Retinal pigment epithelial cell (primary cell): ENCODE measurements at regions not wholly inside any gene's neighbourhood (a gene's known extent, or its start where the extent isn't known, plus 50 kb on each side); places are given as distances from the start of the nearest gene placed in this dataset.

ENCODE experiments used
- DNase-seq: peaks from one replicate; pipeline ENCODE4 v3.0.0-alpha.2; 2010; ENCODE audit warnings: low read depth
- H3K4me3 ChIP-seq: 2 replicates; pipeline ENCODE4 v1.5.1; 2011; ENCODE audit warnings: mild to moderate bottlenecking, low read length, control low read depth, moderate library complexity
- TF ChIP-seq, protein P1 (sequence below): conservative IDR thresholded peaks from 2 replicates; pipeline ENCODE4 v1.5.1; 2011; ENCODE audit warnings: low read depth, low read length, control low read depth, inconsistent platforms

DNA sequence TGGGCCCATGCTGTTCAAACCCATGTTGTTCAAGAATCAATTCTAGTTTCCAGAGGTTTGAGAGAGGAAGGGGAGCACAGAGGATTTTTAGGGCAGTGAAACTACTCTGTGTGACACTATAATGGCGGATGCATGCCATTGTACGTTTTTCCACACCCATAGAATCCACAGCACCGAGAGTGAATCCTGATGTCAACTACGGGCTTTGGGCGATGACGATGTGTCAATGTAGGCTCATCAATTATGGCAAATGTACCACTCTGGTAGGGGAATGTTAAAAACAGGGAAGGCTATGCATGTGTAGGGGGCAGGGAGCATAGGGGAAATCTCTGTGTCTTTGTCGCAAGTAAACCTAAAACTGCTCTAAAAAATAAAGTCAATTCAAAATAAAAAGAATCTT is 70.7 kb upstream of the UBAC2 start:
- TF ChIP-seq, protein P1, sequence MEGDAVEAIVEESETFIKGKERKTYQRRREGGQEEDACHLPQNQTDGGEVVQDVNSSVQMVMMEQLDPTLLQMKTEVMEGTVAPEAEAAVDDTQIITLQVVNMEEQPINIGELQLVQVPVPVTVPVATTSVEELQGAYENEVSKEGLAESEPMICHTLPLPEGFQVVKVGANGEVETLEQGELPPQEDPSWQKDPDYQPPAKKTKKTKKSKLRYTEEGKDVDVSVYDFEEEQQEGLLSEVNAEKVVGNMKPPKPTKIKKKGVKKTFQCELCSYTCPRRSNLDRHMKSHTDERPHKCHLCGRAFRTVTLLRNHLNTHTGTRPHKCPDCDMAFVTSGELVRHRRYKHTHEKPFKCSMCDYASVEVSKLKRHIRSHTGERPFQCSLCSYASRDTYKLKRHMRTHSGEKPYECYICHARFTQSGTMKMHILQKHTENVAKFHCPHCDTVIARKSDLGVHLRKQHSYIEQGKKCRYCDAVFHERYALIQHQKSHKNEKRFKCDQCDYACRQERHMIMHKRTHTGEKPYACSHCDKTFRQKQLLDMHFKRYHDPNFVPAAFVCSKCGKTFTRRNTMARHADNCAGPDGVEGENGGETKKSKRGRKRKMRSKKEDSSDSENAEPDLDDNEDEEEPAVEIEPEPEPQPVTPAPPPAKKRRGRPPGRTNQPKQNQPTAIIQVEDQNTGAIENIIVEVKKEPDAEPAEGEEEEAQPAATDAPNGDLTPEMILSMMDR = no peak
- H3K4me3 ChIP-seq = no peak overlapping the region
- DNase-seq = no peak

DNA sequence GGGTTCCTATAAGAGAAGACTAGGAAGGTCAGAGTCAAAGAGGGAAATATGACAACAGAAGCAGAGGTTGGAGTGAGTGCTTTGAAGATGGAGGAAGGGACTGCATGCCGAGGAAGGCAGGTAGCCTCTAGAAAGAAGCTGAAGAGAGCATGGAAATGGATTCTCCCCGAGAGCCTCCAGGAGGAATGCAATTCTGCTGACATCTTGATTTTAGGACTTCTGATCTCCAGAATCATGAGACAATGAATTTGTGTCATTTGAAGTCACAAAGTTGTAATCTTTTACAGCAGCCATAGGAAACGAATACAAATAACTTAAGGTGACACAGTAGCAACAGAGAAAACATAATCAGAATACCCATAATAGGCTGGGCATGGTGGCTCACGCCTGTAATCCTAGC is 69.2 kb upstream of the UBAC2 start:
- DNase-seq = no peak
- TF ChIP-seq, protein P1 = no peak
- H3K4me3 ChIP-seq = no peak overlapping the region

DNA sequence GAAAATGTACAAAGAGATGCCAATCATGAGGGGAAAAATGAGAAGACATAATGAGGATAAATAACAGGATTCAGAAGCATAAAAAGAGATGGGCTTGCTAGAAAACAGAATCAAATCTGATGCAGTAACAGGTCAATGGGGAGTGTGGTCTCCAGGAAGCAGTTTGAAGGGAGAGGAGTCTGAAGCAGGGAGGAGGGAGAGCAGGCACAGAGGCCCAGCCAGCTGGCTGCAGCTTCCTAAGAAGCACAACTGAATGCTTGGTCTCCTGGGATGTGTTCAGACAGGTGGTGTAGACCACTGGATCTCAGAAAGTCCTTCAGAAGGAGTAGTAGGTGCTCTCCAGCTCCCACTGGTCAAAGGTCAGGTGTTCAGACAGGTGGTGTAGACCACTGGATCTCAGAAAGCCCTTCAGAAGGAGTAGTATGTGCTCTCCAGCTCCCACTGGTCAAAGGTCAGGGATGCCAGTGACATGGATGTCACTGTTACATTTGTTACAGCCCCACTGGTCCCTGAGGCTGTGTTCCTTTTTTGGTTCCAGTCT is 68.3 kb upstream of the UBAC2 start:
- TF ChIP-seq, protein P1 = no peak
- no peak for DNase-seq
- H3K4me3 ChIP-seq = no peak overlapping the region

DNA sequence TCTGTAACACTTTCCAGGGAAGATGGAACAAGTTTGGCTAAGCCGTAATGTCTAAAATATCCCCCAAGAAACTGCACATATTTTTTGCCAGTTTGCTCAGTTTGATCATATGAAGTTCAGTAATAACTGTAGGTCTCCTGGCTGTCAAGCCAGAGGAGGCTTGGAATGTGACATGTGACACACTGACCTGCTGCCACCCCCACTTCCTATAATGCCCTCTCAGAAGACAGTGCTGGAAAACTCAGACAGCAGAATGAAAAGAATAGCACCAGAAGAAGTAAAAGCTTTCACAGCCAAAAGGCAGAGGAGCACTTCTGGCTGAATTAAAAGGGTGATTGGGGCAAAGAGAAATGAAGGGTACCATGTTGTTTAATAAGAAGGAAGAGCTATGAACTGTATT is 67.4 kb upstream of the UBAC2 start:
- TF ChIP-seq, protein P1 = no peak
- no peak overlapping the region for H3K4me3 ChIP-seq
- DNase-seq = no peak

DNA sequence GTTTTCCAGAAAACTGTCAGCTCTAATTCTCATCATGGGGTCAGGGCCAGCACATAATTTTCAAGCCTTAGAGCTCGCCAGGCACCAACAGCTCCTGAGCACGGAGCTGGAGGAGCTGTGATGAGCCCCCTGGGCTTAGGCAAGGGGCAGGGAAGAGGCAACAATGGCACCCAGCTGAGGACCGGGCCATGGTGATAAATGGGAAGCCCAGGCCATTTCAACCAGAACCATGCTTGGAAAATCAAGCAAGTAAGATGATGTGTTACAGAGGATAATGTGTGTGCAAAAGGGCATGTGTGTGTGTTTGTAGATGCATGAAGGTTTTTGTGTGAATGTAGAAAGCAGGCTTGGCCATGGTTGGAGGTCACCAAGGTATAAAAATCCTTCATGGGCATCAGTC is 66.8 kb upstream of the UBAC2 start:
- no peak overlapping the region for H3K4me3 ChIP-seq
- no peak for DNase-seq
- TF ChIP-seq, protein P1 = no peak

DNA sequence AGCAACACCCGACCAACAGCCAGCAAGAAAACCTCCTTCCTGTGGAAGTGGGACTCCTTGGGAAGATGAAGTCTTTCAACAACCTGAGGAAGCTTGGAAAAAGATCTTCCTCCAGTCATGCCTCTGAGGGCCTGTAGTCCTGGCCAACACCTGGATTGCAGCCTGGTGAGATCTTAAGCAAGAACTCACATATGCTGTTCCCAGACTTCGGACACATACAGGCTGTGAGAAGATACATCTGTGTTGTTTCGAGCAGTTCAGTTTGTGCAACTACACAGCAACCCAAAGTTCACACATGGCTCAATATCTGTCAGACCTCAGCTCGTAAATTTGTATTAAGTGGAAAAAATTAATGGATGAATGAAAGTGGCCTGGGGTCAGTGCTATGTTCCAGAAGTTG is 65.1 kb upstream of the UBAC2 start:
- DNase-seq = no peak
- H3K4me3 ChIP-seq = no peak overlapping the region
- TF ChIP-seq, protein P1 = no peak

DNA sequence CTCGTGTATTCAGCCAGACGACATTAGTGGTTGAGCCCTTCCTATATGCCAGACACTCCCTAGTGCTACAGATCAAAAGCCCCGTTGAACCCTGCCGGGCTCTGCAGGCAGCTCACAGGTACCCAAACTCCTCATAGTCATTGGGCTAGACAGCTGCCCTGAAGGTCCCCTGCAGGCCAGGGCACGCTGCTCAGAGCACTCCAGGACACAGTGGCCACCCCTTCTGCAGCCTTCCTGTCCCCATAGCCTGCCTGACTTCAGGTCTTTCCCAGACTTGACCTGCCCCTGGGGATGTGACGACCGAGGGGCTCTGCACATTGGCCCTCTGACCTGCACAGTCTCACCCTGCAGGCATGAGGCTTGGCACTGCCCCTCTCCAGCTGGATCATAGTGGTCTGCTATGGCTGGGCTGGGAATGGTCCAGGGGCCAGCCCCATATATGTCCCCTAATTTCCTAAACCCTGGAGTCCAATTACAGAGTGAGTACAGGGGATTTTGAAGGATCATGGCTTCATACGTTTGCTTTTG is 64.2 kb upstream of the UBAC2 start:
- TF ChIP-seq, protein P1 = no peak
- no peak overlapping the region for H3K4me3 ChIP-seq
- no peak for DNase-seq
